DMS153 (cell line): ENCODE measurements at regions not wholly inside any gene's neighbourhood (a gene's known extent, or its start where the extent isn't known, plus 50 kb on each side); places are given as distances from the start of the nearest gene placed in this dataset.
"Not testable (repeated sequence)": the region's sequence is repeated elsewhere in the genome, so short reads cannot be mapped to it uniquely, and the experiment has no call there.

Experiments
- DNase-seq: peaks from one replicate; lab custom pipeline; 2025; lab: John Stamatoyannopoulos, UW

DNA sequence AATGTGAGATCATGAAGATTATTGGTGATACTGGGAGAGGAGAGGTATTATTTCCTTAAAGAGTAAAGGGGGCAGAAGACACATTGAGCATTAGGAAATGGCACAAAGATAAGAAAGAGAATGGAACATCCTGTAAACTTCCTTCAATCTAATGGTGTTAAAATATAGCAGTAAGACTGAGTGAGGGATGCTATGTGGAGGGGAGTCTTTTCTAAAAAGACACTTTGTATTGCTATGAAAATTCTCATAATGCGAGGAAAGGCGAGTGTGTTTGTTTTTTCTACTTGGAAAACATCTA, 405.2 kb downstream of the ARL4A start:
- DNase-seq: no peak

DNA sequence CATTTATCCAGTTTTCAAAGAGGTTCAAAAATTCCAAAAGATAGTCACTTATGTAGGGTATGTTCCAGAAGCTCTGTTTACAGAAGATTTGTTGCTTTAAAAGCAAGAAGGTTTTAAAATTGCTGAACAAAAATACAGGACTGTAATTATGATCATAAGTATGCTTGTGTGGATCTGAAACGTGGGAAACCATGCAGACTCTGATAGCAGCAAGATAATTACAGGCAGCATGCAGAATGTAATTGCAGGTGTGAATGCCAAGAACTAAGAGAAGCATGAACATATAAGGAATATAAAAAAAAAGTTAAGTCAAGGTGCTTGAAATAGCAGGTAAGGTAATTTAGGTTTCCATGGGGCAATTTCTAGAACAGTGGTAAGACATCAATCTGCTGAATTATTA, 405.7 kb downstream of the ARL4A start:
- no peak for DNase-seq

DNA sequence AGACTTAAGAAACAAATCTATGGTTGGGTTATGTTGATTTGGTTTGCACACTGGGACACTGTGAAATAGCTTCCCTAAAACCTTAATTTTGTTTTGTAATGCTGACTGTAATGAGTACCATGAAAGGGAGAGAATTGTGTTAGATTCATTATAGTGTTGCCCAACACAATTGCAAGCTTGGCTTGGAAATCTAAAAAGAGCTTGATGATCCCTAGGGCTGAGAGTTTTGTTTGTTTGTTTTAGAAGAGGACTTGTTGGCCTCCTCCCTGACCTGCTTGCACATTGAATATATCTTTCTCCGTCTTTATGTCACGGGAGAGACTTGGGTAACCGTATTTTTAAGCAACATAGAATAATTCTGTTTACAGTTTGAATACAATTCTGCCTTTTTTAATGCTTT, 410.1 kb downstream of the ARL4A start:
- DNase-seq: no peak

DNA sequence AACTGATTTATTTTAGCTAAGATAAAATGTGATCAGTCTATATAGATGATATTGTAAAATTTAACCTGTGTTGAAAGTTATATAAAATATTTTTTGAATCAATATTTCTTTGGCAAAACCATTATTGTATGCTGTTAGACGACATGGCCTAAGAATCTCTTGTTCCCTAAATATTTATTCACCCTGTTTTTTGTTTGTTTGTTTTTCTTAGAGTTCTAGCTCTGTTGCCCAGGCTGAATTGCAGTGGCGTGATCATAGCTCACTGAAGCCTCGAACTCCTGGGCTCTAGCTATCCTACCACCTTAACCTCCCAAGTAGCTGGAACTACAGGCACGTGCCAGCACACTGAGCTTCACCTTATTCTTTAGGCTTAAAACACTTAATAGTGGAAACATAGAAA, 410.7 kb downstream of the ARL4A start:
- DNase-seq: no peak

DNA sequence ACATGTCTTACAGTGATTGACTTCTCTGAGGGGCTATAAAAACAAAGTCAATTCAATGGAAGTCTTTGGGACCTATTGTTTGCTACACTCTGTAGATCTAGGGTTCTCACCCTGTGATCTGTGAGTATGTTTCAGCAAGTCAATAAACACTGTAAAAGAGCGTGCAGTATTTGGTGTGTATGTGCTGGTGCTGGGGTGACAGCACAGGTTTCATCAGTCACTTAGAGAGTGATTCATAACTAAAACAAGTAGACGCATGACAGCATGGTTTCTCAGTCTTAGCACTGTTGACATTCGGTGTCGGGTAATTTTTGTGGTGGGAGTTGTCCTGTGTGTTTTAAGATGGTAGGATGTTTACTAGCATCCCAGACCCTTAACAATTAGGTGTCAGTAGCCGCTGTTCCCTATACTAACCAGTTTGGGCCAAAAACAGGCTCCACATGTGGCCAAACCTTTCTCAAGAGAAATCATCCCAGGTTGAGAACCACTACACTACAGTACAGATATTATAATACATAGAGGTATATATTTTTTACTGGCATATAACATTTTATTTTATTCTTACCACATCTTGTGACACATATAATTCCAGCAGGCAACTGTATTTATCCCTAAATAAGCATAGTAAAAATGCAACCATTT, 411.8 kb downstream of the ARL4A start:
- DNase-seq: no peak

DNA sequence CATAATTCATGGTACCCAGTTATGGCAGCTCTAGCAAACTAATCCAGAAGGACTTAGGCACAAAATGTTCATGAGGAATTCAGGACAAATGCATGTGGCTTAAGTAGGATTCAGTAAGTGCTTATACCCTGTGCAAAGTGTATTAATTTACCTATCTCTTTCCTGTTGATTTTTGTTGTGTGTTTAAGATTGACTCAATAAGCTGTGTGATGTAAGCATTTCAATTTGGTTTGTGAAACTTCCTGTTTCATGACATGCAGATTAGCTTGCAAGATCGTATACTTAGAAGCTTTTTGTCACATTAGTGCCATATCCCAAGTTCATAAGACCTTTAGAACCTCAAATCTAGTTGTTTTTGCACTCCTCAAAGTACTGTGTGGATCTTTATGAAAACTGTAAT, 416.7 kb downstream of the ARL4A start:
- DNase-seq: no peak

DNA sequence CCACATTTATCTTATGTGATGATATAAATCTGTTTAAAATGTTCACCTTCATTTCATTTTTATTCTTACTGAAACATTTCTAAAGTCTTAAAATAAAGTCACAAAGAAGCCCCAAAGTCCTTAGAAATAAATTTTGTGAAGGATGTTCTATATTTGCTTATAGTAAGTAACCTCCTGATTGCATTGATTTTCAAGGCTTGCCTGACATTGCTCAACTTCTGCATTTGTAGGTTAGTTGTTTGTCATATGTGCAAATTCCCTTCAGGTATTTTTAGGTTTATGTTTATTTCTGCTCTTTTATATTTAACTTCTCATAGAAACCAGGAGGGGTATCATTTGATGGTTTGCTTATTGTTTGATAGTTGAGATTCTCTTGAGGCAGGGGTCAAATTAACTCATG, 417.8 kb downstream of the ARL4A start:
- no peak for DNase-seq

DNA sequence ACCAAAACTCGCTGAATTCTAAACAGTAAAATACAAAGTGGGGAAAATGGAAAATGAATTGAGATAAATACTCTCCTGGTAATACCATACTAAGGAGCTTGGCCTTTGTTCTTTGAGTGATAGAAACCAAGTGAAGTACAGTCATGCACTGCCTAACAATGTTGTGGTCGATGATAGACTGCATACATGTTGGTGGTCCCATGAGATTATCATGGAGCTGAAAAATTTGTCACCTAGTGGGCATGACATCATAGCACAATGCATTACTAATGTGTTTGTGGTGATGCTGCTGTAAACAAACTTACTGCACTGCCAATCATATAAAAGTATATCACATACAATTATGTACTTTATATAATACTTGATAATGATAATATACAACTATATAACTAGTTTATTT, 419.1 kb downstream of the ARL4A start:
- DNase-seq: no peak

DNA sequence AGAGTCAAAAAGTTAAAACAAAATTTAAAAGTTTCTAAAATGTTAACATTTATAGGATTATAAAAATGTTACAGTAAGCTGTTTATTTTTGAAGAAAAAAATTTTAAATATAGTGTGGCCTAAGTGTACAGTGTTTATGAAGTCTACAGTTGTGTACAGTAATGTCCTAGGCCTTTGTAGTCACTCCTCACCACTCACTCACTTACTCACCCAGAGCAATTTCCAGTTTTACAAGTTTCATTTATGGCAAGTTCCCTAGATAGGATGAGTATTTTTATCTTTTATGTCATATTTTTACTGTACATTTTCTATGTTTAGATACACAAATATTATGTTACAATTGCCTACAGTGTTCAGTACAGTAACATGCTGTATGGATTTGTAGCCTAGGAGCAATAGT, 419.9 kb downstream of the ARL4A start:
- DNase-seq: no peak

DNA sequence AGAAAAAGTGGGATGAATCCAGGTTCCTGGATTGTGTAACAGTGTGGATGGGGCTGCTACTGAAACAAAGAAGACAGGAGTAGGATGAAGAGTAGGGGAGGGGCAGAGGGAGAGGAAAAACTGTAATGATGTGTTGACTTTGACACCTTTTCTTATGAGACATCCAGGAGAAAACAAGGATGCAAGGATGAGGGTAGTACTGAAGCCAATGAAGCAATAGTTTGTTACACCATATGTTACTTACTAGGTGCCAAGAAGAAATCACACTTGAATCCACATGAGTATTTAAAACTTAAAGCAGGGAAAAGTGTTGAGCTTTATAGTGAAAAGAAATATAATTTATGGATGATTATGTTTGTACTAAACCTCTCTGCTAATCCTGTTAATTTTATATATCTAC, 420.6 kb downstream of the ARL4A start:
- no peak for DNase-seq

DNA sequence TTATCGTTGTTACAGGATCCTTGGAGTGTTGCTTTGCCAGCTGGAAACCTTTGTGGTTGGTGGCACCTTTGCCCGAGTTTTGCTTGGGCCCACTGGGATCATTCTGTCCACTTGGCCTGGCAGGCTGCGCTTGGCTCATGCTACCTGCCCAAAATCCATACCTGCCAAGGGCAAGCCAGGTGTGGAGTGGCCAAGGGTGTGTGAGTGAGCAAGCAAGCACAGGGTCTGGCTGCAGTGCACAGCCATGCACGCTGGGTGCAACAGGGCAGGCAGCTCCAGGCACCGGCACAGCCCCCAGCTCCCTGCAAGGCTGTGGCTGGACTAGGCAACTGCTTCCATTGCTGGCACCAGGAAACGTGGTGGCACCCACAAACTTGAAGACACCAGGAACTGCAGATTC, 421.8 kb downstream of the ARL4A start:
- no peak for DNase-seq

DNA sequence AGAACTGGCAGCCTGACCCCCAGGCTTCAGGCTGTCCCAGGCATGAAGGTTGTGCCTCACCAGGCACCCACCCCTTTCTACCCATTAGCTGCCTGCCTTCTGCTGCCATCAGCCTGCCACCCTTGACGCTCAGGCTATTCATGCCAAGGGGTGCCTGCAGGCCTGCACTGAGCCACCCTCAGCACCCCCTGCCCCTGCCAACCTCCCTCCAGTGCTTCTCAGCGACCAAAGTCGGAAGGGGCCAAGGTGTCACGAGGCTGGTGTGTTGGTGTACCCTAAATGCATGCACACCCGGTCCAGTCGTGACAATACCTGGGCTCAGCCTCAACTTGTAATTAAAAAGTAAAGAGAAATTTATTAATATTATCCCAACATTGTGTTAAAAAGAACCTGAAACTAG, 422.7 kb downstream of the ARL4A start:
- no peak for DNase-seq

DNA sequence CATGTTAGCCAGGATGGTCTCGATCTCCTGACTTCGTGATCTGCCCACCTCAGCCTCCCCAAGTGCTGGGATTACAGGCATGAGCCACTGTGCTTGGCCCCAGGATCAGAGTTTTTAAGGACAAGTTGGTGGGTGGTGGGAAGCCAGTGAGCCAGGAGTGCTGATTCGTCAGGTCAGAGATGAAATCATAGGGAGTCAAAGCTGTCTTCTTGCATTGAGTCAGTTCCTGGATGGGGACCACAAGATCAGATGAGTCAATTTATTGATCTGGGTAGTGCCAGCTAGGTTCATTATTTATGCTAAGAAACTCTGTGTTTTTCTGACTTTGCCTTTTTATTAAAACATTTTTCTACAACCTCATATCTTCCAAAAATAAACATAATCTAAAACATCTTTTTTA, 423.8 kb downstream of the ARL4A start:
- no peak for DNase-seq

DNA sequence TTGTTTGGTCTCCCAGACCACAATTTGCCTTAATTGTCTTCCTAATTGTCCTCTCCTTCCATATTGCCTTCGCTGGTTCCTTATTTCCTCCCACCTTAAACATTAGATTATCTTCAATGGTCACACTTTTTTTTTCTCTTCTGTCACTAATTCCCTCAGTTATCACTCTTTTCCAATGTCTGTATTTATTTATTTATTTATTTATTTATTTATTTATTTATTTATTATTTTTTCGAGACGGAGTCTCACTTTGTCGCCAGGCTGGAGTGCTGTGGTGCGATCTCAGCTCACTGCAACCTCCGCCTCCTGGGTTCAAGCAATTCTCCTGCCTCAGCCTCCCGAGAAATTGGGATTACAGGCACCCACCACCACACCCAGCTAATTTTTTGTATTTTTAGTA, 426.8 kb downstream of the ARL4A start:
- not testable (repeated sequence) for DNase-seq

DNA sequence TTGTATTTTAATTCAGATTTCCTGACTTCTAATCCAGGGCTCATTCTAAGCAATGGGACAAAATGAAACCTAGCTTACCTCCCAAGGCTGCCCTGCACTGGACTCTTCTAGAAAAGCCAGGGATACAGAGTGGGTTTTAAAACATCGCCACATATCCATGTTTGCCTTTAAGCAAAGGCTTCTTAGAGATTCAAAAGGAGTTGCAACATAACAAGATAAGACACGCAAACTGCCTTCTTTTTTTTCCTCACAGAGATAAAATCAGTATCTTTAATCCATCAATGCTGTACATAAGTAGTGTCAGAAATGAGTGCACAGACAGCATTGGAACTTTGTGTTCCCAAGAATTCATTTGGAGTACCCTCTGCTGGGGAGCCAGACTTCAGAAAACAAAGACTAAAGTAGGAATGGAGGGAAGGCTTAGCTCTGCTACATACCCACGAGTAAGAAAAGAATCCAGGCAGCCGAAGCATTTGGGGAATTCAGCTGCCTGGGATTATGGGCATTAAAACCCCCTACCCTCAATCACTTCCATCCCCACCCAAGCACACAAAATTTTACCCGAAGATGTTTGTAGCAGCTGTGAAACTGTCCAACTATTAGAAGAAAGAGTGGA, 427.8 kb downstream of the ARL4A start:
- no peak for DNase-seq

DNA sequence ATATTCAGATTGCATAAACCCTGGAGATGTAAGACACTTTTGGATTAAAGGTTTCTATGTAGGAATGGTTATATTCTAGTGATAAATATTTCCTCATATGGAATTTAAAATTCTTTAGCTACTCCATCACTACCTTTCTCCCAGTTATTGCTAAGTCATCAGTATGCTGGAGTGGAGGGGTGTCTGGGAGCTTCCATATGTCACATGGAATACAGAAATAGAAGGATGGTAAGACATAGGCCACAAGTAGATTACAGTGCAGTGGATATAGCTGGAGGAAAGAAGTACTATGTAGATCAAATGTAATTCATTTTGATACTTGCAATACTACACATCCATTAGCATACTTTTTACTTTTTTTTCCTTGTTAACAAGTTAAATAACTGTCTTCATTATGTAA, 428.4 kb downstream of the ARL4A start:
- no peak for DNase-seq

DNA sequence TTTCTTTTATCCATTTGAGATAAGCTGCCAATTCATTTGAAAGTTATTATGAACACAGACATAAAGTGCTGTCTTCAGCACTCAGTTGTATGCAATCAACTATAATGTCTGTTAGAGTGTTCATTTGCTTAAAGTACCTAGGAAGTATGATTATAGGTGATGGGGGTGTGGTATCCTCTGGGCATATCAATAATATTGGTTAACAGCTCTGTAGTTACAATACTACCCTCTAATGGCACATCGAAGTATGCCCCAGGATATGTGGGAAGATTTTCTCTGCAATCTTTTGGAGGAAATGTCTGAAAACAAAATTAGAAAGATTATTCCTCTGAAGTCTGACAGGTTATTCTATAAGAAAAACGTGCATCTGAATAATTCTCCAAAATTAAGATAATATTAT, 429.7 kb downstream of the ARL4A start:
- peak; percentile 11 for DNase-seq

DNA sequence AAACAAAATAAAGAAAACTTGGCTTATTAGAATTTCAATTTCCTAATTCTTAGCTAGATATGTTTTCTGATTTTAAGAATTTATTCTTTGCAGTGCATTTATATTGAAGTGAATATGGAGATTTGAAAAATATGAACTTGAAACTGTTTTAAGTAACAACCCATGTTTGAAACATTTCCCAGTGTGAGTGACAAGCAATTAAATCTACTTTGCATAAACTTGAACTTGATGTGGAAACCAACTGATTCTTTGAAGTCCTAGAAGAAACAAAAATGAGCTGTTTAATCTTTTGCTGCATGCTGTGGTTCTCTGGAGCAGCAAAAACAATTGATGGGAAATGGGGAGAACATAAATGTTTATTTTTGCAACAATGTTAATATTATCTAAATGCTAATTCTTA, 430.2 kb downstream of the ARL4A start:
- no peak for DNase-seq

DNA sequence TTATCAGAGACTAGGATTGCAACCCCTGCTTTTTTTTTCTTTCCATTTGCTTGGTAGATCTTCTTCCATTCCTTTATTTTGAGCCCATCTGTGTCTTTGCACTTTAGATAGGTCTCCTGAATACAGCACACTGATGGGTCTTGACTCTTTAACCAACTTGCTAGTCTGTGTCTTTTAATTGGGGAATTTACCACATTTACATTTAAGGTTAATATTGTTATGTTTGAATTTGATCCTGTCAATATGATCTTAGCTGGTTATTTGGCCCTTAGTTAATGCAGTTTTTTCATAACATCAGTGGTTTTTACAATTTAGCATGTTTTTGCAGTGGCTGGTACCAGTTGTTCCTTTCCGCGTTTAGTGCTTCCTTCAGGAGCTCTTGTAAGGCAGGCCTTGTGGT, 437.2 kb downstream of the ARL4A start:
- DNase-seq: not testable (repeated sequence)

DNA sequence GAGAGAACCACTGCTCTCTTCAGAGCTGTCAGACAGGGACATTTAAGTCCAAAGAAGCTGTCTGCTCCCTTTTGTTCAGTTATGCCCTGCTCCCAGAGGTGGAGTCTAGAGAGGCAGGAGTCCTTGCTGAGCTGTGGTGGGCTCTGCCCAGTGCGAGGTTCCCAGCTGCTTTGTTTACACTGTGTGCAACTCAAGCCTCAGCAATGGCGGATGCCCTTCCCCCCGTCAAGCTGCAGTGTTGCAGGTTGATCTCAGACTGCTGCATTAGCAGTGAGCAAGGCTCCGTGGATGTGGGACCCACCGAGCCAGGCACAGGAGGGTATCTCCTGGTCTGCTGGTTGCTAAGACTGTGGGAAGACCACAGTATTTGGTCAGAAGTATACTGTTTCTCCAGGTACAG, 438.9 kb downstream of the ARL4A start:
- no peak for DNase-seq

DNA sequence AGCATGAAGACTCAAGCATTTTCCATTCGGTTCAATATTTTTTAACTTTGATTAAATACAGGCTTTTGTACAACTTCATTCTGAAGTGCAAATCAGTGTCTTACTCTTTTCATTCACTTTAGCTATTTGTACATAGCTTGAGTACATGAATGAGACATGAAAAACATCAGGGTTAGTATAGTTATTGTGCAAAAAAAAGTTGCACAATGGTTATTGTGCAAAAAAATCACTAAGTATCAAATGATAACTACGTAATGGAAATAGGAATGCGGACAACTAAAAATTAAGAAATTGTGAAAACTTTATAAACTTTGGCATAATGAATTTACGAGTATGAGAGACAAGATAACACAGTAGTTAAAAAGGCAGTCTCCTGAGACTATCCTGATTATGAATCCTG, 442.9 kb downstream of the ARL4A start:
- DNase-seq: no peak

DNA sequence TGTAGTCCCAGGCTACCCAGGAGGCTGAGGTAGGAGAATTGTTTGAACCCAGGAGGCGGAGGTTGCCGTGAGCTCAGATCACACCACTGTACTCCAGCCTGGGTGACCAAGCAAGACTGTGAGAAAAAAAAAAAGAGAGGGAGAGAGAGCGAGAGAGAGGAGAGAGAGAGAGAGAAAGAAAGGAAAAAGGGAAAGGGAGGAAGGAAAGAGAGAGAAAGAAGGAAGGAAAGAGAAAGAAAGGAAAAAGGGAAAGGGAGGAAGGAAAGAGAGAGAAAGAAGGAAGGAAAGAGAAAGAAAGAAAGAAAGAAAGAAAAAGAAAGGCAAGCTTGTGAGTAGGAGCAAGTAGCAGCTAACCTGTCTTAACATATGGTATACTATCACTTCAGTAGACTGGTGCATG, 443.5 kb downstream of the ARL4A start:
- not testable (repeated sequence) for DNase-seq

DNA sequence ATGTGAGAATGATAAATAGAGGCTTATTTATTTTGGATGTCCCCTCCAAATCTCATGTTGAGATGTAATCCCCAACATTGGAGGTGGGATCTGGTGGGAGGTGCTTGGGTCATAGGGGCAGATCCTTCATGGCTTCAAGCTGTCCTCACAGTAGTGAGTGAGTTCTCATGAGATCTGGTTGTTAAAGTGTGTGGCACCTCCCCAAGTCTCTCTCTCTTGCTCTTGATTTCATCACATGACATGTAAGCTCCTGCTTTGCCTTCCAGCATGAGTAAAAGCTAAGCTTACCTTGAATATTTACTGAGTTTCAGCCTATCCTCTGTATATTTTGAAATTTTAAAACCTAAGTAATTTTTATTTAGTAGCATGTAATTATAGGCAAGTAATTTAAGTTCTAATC, 444.9 kb downstream of the ARL4A start:
- DNase-seq: no peak

DNA sequence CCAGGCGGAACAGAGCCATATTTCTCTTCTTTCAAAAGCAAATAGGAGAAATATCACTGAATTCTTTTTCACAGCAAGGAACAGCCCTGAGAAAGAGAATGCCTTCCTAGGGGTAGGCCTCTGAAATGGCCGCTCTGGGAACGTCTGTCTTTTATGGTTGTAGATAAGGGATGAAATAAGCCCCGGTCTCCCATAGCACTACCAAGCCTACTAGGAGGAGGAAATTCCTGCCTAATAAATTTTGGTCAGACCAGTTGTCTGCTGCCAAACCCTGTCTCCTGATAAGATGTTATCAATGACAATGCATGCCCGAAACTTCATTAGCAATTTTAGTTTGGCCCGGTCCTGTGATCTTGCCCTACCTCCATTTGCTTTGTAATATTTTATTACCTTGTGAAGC, 448.9 kb downstream of the ARL4A start:
- DNase-seq: not testable (repeated sequence)

DNA sequence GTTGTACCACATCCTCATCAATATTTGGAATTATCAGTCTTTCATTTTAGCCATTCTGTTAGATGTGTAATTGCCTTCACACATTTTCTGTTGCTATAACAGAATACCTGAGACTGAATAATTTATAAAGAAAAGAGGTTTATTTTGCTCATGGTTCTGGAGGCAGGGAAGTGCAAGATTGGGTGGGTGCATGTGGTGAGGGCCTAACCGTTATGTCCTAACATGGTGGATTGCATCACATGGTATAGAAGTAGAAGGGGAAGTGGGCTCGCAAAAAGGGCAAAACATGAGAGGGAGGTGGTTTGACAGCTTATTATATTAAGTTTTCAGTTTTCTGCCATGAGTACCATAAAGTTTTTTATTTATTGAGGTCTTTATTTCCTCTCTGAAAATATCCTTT, 452.0 kb downstream of the ARL4A start:
- no peak for DNase-seq
